ENCODE measurements at regions not wholly inside any gene's neighbourhood (a gene's known extent, or its start where the extent isn't known, plus 50 kb on each side); places are given as distances from the start of the nearest gene placed in this dataset.
"Not testable (repeated sequence)": the region's sequence is repeated elsewhere in the genome, so short reads cannot be mapped to it uniquely, and the experiment has no call there.

GRCh38 chr7:56370208-56370872 lies 254.1 kb upstream of the NUPR2 start:
- not testable (repeated sequence) for TF ChIP-seq CTCF, POLR2A (IDR thresholded peaks at IDR 0.05)
